HEK293 (cell line): ENCODE measurements at regions not wholly inside any gene's neighbourhood (a gene's known extent, or its start where the extent isn't known, plus 50 kb on each side); places are given as distances from the start of the nearest gene placed in this dataset.

Experiments used
- CTCF ChIA-PET: fragments of 350-600 bp; formaldehyde crosslinking; extraction: SDS; loops from one replicate; lab custom pipeline; 2021; ENCODE audit warnings: antibody characterized with exemption; lab: Yijun Ruan, JAX
- POLR2A ChIA-PET: fragments of 300-600 bp; formaldehyde crosslinking; extraction: SDS; loops from one replicate; lab custom pipeline; 2020; ENCODE audit warnings: antibody characterized with exemption, inconsistent platforms; lab: Yijun Ruan, JAX
- H3K27ac ChIP-seq: fragments of 200-500 bp; sonication (Bioruptor generic); 2 replicates; pipeline ENCODE4 v1.5.1; 2014; ENCODE audit warnings: low read depth, low read length, control low read depth, inconsistent platforms; ENCODE audit errors: extremely low read depth
- H3K36me3 ChIP-seq, 2 experiments: fragments of 200-500 bp in 1 of 2; sonication (Bioruptor generic) in 1 of 2; 1 replicate in 1 of 2; 2 replicates in 1 of 2; pipeline ENCODE4 v1.5.1; 2014 to 2017; ENCODE audit warnings: inconsistent platforms in 2 of 2, low read length in 2 of 2; ENCODE audit not compliant: control insufficient read depth in 2 of 2, insufficient read depth in 1 of 2
- H3K4me1 ChIP-seq: fragments of 200-500 bp; sonication (Bioruptor generic); 2 replicates; pipeline ENCODE4 v1.5.1; 2014; ENCODE audit warnings: mild to moderate bottlenecking, low read length, inconsistent platforms; ENCODE audit not compliant: control insufficient read depth, insufficient read depth
- H3K4me3 ChIP-seq: 2 replicates; pipeline ENCODE4 v1.5.1; 2011; ENCODE audit warnings: low read depth, mild to moderate bottlenecking, control low read depth, low read length, moderate library complexity
- H3K9me3 ChIP-seq: fragments of 200-500 bp; sonication (Bioruptor generic); 2 replicates; pipeline ENCODE4 v1.5.1; 2014; ENCODE audit warnings: low read depth, low read length, inconsistent platforms; ENCODE audit not compliant: control insufficient read depth, insufficient read depth
- GFI1B ChIP-seq: fragments of 450-650 bp; formaldehyde crosslinking; IDR thresholded peaks from 2 replicates; pipeline ENCODE4 v1.5.1; 2016; ENCODE audit warnings: missing biosample characterization, missing genetic modification characterization
- KLF8 ChIP-seq: fragments of 450-650 bp; formaldehyde crosslinking; IDR thresholded peaks from 2 replicates; pipeline ENCODE4 v1.5.1; 2016; ENCODE audit warnings: missing biosample characterization, missing genetic modification characterization
- SP7 ChIP-seq: fragments of 450-650 bp; formaldehyde crosslinking; IDR thresholded peaks from 2 replicates; pipeline ENCODE4 v1.5.1; 2016; ENCODE audit warnings: missing biosample characterization, missing genetic modification characterization
- TRIM28 ChIP-seq: IDR thresholded peaks from 2 replicates; pipeline ENCODE4 v1.6.1; 2011; ENCODE audit warnings: low read length, control low read depth, borderline replicate concordance
- WT1 ChIP-seq: fragments of 450-650 bp; formaldehyde crosslinking; IDR thresholded peaks from 2 replicates; pipeline ENCODE4 v1.5.1; 2016; ENCODE audit warnings: missing biosample characterization, missing genetic modification characterization
- YY2 ChIP-seq: fragments of 450-650 bp; formaldehyde crosslinking; IDR thresholded peaks from 2 replicates; pipeline ENCODE4 v1.5.1; 2016; ENCODE audit warnings: missing biosample characterization, missing genetic modification characterization
- ZBTB8A ChIP-seq: fragments of 450-650 bp; formaldehyde crosslinking; IDR thresholded peaks from 2 replicates; pipeline ENCODE4 v1.5.1; 2016; ENCODE audit warnings: missing biosample characterization, missing genetic modification characterization
- ZFHX2 ChIP-seq: fragments of 450-650 bp; formaldehyde crosslinking; conservative IDR thresholded peaks from 2 replicates; pipeline ENCODE4 v1.5.1; 2016; ENCODE audit warnings: missing biosample characterization, missing genetic modification characterization
- ZIC2 ChIP-seq: fragments of 450-650 bp; formaldehyde crosslinking; IDR thresholded peaks from 2 replicates; pipeline ENCODE4 v1.5.1; 2016; ENCODE audit warnings: missing biosample characterization, missing genetic modification characterization
- ZNF132 ChIP-seq: fragments of 450-650 bp; formaldehyde crosslinking; IDR thresholded peaks from 2 replicates; pipeline ENCODE4 v1.5.1; 2017; ENCODE audit warnings: missing biosample characterization, missing genetic modification characterization, borderline replicate concordance
- ZNF16 ChIP-seq: fragments of 450-650 bp; formaldehyde crosslinking; IDR thresholded peaks from 2 replicates; pipeline ENCODE4 v1.5.1; 2016; ENCODE audit warnings: low read depth, missing biosample characterization, missing genetic modification characterization
- ZNF19 ChIP-seq: fragments of 450-650 bp; formaldehyde crosslinking; IDR thresholded peaks from 2 replicates; pipeline ENCODE4; 2016; ENCODE audit warnings: missing biosample characterization, missing genetic modification characterization, low read depth
- ZNF202 ChIP-seq: fragments of 450-650 bp; formaldehyde crosslinking; IDR thresholded peaks from 2 replicates; pipeline ENCODE4 v1.5.1; 2016; ENCODE audit warnings: missing biosample characterization, missing genetic modification characterization, borderline replicate concordance
- ZNF24 ChIP-seq: fragments of 450-650 bp; formaldehyde crosslinking; IDR thresholded peaks from 2 replicates; pipeline ENCODE4 v1.5.1; 2016; ENCODE audit warnings: missing biosample characterization, missing genetic modification characterization
- ZNF391 ChIP-seq: fragments of 450-650 bp; formaldehyde crosslinking; IDR thresholded peaks from 2 replicates; pipeline ENCODE4 v1.5.1; 2016; ENCODE audit warnings: low read depth, missing biosample characterization, missing genetic modification characterization, borderline replicate concordance
- ZNF394 ChIP-seq: fragments of 450-650 bp; formaldehyde crosslinking; IDR thresholded peaks from 2 replicates; pipeline ENCODE4 v1.5.1; 2016; ENCODE audit warnings: missing biosample characterization, missing genetic modification characterization, mild to moderate bottlenecking, moderate library complexity, borderline replicate concordance
- ZNF488 ChIP-seq: fragments of 450-650 bp; formaldehyde crosslinking; IDR thresholded peaks from 2 replicates; pipeline ENCODE4 v1.5.1; 2016; ENCODE audit warnings: missing biosample characterization, missing genetic modification characterization
- ZNF585B ChIP-seq: fragments of 450-650 bp; formaldehyde crosslinking; IDR thresholded peaks from 2 replicates; pipeline ENCODE4 v1.5.1; 2016; ENCODE audit warnings: missing biosample characterization, missing genetic modification characterization
- TF ChIP-seq, protein P1 (sequence below): fragments of 450-650 bp; formaldehyde crosslinking; IDR thresholded peaks from 2 replicates; pipeline ENCODE4 v1.5.1; 2016; ENCODE audit warnings: missing biosample characterization, missing genetic modification characterization
- TF ChIP-seq, protein P2 (sequence below): fragments of 450-650 bp; formaldehyde crosslinking; IDR thresholded peaks from 2 replicates; pipeline ENCODE4 v1.5.1; 2016; ENCODE audit warnings: missing biosample characterization, missing genetic modification characterization
- TF ChIP-seq, protein P3 (sequence below): fragments of 450-650 bp; formaldehyde crosslinking; IDR thresholded peaks from 2 replicates; pipeline ENCODE4 v1.5.1; 2016; ENCODE audit warnings: missing biosample characterization, missing genetic modification characterization
- TF ChIP-seq, protein P4 (sequence below): fragments of 450-650 bp; formaldehyde crosslinking; conservative IDR thresholded peaks from 2 replicates; pipeline ENCODE4 v1.5.1; 2016; ENCODE audit warnings: low read depth, missing biosample characterization, missing genetic modification characterization

GRCh38 chr10:8229153-8229552 lies 174.7 kb downstream of the GATA3 start (continued):
- TF ChIP-seq ZNF488: no peak

DNA sequence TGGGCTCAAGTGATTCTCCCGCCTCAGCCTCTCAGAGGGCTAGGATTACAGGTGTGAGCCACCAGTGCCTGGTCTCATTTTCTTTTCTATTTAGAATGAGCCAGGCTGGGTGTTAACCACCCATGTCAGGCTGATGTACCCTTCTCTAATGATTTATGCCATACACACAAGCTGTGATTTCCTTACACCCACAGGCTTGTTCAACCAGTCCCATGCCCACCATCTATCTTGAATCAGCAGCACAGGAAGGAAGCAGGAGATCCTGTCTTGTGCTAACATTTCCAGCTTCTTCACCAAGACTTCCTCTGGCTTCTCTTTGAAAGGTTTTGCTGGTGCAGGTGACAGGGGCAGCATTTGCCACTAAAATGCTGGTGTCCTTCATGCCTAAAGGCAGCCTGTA lies 176.4 kb downstream of the GATA3 start:
- CTCF ChIA-PET: no interaction called here
- Histone ChIP-seq H3K27ac (no peak overlapping the region), H3K9me3 (no peaks in the 10 kb centered on the region), H3K4me3 (no peak overlapping the region), H3K36me3 (no peaks in the 10 kb centered on the region), H3K4me1 (peaks cover 11% of the 10 kb centered on the region)
- TF ChIP-seq WT1 (tag by site-specific recombination) (no peak), ZFHX2 (tag by site-specific recombination) (0 out of 2 replicates have a peak, but pooled peaks have one; percentile 18)
- POLR2A ChIA-PET: no interaction called here

DNA sequence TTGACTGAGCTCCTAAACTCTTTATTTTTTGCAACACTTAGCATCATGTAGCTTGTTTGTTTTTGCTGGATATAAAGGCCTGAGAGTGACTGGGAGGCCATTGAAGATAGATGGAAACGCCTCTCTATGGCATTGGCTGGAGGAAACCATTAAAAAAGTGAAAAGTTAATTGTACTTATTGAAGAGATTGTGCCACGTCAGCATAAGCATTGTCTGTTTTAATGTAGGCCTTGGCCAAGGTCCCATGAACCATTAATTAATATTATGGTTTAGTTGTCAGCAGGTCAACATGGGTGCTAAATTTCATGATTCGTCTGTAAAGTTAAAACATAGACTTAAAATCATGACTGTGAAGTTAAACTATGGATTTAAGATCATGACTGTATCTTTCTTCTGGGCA lies 178.6 kb downstream of the GATA3 start:
- Histone ChIP-seq H3K9me3 (no peaks in the 10 kb centered on the region), H3K27ac (no peak overlapping the region), H3K4me3 (no peak overlapping the region), H3K4me1 (peaks cover 11% of the 10 kb centered on the region), H3K36me3 (no peaks in the 10 kb centered on the region)
- POLR2A ChIA-PET: no interaction called here
- CTCF ChIA-PET: no interaction called here
- TF ChIP-seq ZNF394 (no peak), ZNF132 (no peak), ZNF585B (no peak), TRIM28 (no peak), SP7 (no peak), ZNF391 (tag by site-specific recombination) (no peak), ZNF24 (no peak), ZNF19 (tag by site-specific recombination) (no peak), GFI1B (no peak), ZBTB8A (tag by site-specific recombination) (no peak), ZNF16 (tag by site-specific recombination) (no peak), YY2 (tag by site-specific recombination) (no peak), ZIC2 (tag by site-specific recombination) (no peak), KLF8 (tag by site-specific recombination) (no peak), ZNF202 (tag by site-specific recombination) (no peak)
- TF ChIP-seq, protein P1, sequence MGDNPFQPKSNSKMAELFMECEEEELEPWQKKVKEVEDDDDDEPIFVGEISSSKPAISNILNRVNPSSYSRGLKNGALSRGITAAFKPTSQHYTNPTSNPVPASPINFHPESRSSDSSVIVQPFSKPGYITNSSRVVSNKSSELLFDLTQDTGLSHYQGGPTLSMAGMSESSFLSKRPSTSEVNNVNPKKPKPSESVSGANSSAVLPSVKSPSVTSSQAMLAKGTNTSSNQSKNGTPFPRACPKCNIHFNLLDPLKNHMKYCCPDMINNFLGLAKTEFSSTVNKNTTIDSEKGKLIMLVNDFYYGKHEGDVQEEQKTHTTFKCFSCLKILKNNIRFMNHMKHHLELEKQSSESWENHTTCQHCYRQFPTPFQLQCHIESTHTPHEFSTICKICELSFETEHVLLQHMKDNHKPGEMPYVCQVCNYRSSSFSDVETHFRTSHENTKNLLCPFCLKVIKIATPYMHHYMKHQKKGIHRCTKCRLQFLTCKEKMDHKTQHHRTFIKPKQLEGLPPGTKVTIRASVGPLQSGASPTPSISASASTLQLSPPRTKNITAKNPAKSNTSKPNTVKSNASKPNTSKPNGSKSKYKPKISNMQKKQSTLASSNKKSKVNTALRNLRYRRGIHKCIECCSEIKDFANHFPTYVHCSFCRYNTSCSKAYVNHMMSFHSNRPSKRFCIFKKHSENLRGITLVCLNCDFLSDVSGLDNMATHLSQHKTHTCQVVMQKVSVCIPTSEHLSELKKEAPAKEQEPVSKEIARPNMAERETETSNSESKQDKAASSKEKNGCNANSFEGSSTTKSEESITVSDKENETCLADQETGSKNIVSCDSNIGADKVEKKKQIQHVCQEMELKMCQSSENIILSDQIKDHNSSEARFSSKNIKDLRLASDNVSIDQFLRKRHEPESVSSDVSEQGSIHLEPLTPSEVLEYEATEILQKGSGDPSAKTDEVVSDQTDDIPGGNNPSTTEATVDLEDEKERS (tag by site-specific recombination): no peak
- TF ChIP-seq, protein P2, sequence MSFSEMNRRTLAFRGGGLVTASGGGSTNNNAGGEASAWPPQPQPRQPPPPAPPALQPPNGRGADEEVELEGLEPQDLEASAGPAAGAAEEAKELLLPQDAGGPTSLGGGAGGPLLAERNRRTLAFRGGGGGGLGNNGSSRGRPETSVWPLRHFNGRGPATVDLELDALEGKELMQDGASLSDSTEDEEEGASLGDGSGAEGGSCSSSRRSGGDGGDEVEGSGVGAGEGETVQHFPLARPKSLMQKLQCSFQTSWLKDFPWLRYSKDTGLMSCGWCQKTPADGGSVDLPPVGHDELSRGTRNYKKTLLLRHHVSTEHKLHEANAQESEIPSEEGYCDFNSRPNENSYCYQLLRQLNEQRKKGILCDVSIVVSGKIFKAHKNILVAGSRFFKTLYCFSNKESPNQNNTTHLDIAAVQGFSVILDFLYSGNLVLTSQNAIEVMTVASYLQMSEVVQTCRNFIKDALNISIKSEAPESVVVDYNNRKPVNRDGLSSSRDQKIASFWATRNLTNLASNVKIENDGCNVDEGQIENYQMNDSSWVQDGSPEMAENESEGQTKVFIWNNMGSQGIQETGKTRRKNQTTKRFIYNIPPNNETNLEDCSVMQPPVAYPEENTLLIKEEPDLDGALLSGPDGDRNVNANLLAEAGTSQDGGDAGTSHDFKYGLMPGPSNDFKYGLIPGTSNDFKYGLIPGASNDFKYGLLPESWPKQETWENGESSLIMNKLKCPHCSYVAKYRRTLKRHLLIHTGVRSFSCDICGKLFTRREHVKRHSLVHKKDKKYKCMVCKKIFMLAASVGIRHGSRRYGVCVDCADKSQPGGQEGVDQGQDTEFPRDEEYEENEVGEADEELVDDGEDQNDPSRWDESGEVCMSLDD: no peak
- TF ChIP-seq, protein P3, sequence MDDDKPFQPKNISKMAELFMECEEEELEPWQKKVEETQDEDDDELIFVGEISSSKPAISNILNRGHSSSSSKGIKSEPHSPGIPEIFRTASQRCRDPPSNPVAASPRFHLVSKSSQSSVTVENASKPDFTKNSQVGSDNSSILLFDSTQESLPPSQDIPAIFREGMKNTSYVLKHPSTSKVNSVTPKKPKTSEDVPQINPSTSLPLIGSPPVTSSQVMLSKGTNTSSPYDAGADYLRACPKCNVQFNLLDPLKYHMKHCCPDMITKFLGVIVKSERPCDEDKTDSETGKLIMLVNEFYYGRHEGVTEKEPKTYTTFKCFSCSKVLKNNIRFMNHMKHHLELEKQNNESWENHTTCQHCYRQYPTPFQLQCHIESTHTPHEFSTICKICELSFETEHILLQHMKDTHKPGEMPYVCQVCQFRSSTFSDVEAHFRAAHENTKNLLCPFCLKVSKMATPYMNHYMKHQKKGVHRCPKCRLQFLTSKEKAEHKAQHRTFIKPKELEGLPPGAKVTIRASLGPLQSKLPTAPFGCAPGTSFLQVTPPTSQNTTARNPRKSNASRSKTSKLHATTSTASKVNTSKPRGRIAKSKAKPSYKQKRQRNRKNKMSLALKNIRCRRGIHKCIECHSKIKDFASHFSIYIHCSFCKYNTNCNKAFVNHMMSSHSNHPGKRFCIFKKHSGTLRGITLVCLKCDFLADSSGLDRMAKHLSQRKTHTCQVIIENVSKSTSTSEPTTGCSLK (tag by site-specific recombination): no peak
- TF ChIP-seq, protein P4, sequence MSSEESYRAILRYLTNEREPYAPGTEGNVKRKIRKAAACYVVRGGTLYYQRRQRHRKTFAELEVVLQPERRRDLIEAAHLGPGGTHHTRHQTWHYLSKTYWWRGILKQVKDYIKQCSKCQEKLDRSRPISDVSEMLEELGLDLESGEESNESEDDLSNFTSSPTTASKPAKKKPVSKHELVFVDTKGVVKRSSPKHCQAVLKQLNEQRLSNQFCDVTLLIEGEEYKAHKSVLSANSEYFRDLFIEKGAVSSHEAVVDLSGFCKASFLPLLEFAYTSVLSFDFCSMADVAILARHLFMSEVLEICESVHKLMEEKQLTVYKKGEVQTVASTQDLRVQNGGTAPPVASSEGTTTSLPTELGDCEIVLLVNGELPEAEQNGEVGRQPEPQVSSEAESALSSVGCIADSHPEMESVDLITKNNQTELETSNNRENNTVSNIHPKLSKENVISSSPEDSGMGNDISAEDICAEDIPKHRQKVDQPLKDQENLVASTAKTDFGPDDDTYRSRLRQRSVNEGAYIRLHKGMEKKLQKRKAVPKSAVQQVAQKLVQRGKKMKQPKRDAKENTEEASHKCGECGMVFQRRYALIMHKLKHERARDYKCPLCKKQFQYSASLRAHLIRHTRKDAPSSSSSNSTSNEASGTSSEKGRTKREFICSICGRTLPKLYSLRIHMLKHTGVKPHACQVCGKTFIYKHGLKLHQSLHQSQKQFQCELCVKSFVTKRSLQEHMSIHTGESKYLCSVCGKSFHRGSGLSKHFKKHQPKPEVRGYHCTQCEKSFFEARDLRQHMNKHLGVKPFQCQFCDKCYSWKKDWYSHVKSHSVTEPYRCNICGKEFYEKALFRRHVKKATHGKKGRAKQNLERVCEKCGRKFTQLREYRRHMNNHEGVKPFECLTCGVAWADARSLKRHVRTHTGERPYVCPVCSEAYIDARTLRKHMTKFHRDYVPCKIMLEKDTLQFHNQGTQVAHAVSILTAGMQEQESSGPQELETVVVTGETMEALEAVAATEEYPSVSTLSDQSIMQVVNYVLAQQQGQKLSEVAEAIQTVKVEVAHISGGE: no peak
